Testis (tissue), 2 donors: ENCODE measurements at regions not wholly inside any gene's neighbourhood (a gene's known extent, or its start where the extent isn't known, plus 50 kb on each side); places are given as distances from the start of the nearest gene placed in this dataset.

Experiments used
- DNase-seq: peaks from one replicate; pipeline ENCODE4 v3.0.0-alpha.2; 2019
- H3K27ac ChIP-seq, 2 donors: fragments of 200-600 bp; sonication (generic); one replicate each; pipeline ENCODE4 v1.5.1; 2019
- H3K27me3 ChIP-seq: fragments of 200-600 bp; sonication (generic); one replicate; pipeline ENCODE4 v1.5.1; 2019
- H3K36me3 ChIP-seq: fragments of 200-600 bp; sonication (generic); one replicate; pipeline ENCODE4 v1.5.1; 2017; ENCODE audit warnings: low read depth; ENCODE audit errors: missing control alignments
- H3K4me1 ChIP-seq: fragments of 200-600 bp; sonication (generic); one replicate; pipeline ENCODE4 v1.5.1; 2019
- H3K4me3 ChIP-seq, 2 donors: fragments of 200-600 bp; sonication (generic); one replicate each; pipeline ENCODE4 v1.5.1; 2017 to 2019
- H3K9me3 ChIP-seq: fragments of 200-600 bp; sonication (generic); one replicate; pipeline ENCODE4 v1.5.1; 2017
- POLR2A ChIP-seq: fragments of 450-650 bp; IDR thresholded peaks from one replicate; pipeline ENCODE4 v1.6.1; 2017; ENCODE audit warnings: antibody characterized with exemption, mild to moderate bottlenecking, moderate library complexity
- WGBS, 2 donors: methylation state at CpG; one replicate each; pipeline ENCODE4 v1.1.5; 2018; 5-methylcytosine and 5-hydroxymethylcytosine counted together
- intact Hi-C: fragments of 100-400 bp; cut with DNase I; formaldehyde crosslinking; loops from one replicate; pipeline ENCODE4 v1.15.1; 2023; ENCODE audit warnings: low total_unique reads
- TF ChIP-seq, protein P1 (sequence below), 3 experiments: fragments of 450-650 bp in 2 of 3; fragments of 200-600 bp in 1 of 3; sonication (generic) in 1 of 3; IDR thresholded peaks; one replicate each; pipeline ENCODE4 v1.5.1; 2016 to 2019; ENCODE audit warnings: antibody characterized with exemption in 3 of 3, mild to moderate bottlenecking in 2 of 3, moderate library complexity in 1 of 3

- H3K36me3 ChIP-seq, result no peaks in the 10 kb centered on the region
These were observed 152.3 kb upstream of the KLF3 start for GRCh38 chr4:38511702-38512101.

DNA sequence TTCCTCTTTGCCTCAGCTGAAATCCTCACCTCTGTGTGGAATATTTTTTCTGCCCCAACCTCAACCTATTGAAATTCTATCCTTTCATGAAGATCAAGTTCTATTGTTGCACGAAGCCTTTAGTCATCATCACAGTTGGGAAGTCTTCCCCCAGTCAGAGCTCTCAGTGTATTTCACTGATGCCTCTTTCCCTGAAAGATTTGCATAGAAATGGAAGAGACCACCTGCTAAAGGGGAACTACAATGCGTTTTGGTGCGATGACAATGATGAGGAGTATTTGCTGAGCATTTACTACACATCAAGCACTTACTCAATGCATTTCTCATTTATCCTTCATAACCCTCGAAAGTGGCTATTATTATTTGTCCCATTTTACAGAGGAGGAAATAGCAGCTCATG is 151.2 kb upstream of the KLF3 start:
- no peak overlapping the region for H3K27ac ChIP-seq
- WGBS, 2 donors, result 74 to 79% methylated on average over 4 of the region's 4 CpGs
- no peaks in the 10 kb centered on the region for H3K9me3 ChIP-seq
- no peak for TF ChIP-seq POLR2A
- TF ChIP-seq, protein P1, sequence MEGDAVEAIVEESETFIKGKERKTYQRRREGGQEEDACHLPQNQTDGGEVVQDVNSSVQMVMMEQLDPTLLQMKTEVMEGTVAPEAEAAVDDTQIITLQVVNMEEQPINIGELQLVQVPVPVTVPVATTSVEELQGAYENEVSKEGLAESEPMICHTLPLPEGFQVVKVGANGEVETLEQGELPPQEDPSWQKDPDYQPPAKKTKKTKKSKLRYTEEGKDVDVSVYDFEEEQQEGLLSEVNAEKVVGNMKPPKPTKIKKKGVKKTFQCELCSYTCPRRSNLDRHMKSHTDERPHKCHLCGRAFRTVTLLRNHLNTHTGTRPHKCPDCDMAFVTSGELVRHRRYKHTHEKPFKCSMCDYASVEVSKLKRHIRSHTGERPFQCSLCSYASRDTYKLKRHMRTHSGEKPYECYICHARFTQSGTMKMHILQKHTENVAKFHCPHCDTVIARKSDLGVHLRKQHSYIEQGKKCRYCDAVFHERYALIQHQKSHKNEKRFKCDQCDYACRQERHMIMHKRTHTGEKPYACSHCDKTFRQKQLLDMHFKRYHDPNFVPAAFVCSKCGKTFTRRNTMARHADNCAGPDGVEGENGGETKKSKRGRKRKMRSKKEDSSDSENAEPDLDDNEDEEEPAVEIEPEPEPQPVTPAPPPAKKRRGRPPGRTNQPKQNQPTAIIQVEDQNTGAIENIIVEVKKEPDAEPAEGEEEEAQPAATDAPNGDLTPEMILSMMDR (IDR thresholded peaks at IDR 0.05), result no peak
- intact Hi-C loops, result no loop called here
- no peaks in the 10 kb centered on the region for H3K36me3 ChIP-seq
- H3K27me3 ChIP-seq, result no peaks in the 10 kb centered on the region
- no peak for DNase-seq
- H3K4me3 ChIP-seq, result no peak overlapping the region
- no peaks in the 10 kb centered on the region for H3K4me1 ChIP-seq

More at GRCh38 chr4:38511702-38512101, 152.3 kb upstream of the KLF3 start:
- Histone ChIP-seq H3K27me3 (no peaks in the 10 kb centered on the region), H3K27ac (no peak overlapping the region), H3K4me3 (no peak overlapping the region), H3K9me3 (no peaks in the 10 kb centered on the region), H3K4me1 (no peaks in the 10 kb centered on the region)
- DNase-seq, result no peak
- intact Hi-C loops, result no loop called here
- no peak for TF ChIP-seq POLR2A
- WGBS, 2 donors, result 91 to 92% methylated on average over 5 of the region's 5 CpGs

- H3K27me3 ChIP-seq, result no peaks in the 10 kb centered on the region
- intact Hi-C loops, result no loop called here
- WGBS, 2 donors, result 90 to 91% methylated on average over 1 of the region's 1 CpG
- DNase-seq, result no peak
- no peaks in the 10 kb centered on the region for H3K9me3 ChIP-seq
- H3K27ac ChIP-seq, result no peak overlapping the region
- TF ChIP-seq, protein P1 (IDR thresholded peaks at IDR 0.05), result no peak
- TF ChIP-seq POLR2A, result no peak
- no peaks in the 10 kb centered on the region for H3K36me3 ChIP-seq
- H3K4me3 ChIP-seq, result no peak overlapping the region
- H3K4me1 ChIP-seq, result no peaks in the 10 kb centered on the region
These were observed 149.4 kb upstream of the KLF3 start for GRCh38 chr4:38514465-38515146.

DNA sequence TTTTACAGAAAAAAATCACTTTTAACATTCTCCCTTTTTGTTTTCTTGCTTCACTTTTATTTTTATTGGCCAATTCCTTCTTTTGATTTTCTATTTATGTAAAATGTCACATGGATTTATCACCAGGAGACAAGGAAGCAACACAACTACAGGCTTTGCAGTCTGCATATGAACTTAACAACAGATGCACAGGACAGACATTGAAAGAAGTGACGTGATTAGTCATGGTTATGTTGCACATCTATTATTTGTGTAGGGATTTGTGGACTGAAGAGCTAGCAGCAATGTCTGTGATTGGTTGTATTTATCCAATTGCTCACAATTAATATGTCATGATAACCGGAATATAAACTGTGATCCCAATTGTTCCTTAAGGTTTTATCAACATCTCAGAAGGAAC is 147.8 kb upstream of the KLF3 start:
- intact Hi-C loops, result no loop called here
- Histone ChIP-seq H3K27ac (no peak overlapping the region), H3K4me3 (no peak overlapping the region), H3K27me3 (no peaks in the 10 kb centered on the region), H3K4me1 (no peaks in the 10 kb centered on the region), H3K9me3 (no peaks in the 10 kb centered on the region), H3K36me3 (no peaks in the 10 kb centered on the region)
- TF ChIP-seq, protein P1 (IDR thresholded peaks at IDR 0.05), result no peak
- no peak for TF ChIP-seq POLR2A
- 49 to 50% methylated on average over 2 of the region's 2 CpGs for WGBS, 2 donors
- DNase-seq, result no peak

DNA sequence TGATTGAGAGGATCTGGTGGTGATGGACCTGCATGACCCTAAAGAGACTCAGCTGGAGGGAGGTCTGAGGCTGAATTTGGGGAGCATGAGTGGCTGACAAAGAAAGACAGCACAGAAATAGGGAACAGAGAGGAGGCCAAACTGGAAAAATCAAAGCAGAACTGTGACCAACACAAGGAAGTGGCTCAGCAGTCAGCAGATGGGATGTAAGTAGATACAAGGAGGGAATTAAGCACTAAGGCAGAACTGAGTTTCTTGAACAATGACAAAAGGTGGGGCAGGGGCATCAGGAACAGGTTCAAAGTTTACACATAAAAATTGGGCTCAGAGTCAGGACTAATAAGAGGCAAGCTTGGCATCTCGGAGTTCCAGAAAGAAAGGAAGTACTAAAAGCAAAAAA is 144.3 kb upstream of the KLF3 start:
- Histone ChIP-seq H3K27me3 (no peaks in the 10 kb centered on the region), H3K4me1 (no peaks in the 10 kb centered on the region), H3K9me3 (no peaks in the 10 kb centered on the region), H3K36me3 (no peaks in the 10 kb centered on the region), H3K27ac (no peak overlapping the region), H3K4me3 (no peak overlapping the region)
- no peak for TF ChIP-seq POLR2A
- TF ChIP-seq, protein P1 (IDR thresholded peaks at IDR 0.05), result no peak
- intact Hi-C loops, result no loop called here
- no peak for DNase-seq
- WGBS, 2 donors, result 55 to 83% methylated on average over 1 of the region's 1 CpG
